HEK293T (cell line): ENCODE measurements at regions not wholly inside any gene's neighbourhood (a gene's known extent, or its start where the extent isn't known, plus 50 kb on each side); places are given as distances from the start of the nearest gene placed in this dataset.

ENCODE experiments used
- CTCF ChIA-PET: fragments of 350-600 bp; formaldehyde crosslinking; extraction: SDS; loops from one replicate; lab custom pipeline; 2021; ENCODE audit warnings: antibody characterized with exemption, inconsistent platforms; lab: Yijun Ruan, JAX
- POLR2A ChIA-PET: fragments of 350-600 bp; formaldehyde crosslinking; extraction: SDS; loops from one replicate; lab custom pipeline; 2020; ENCODE audit warnings: antibody characterized with exemption, inconsistent platforms; lab: Yijun Ruan, JAX
- DNase-seq: peaks from one replicate; pipeline ENCODE4 v3.0.0; 2012; ENCODE audit warnings: mixed read lengths; ENCODE audit errors: extremely low spot score
- ARNT ChIP-seq: fragments of 450-650 bp; IDR thresholded peaks from 2 replicates; pipeline ENCODE4 v1.6.1; 2017; ENCODE audit warnings: mild to moderate bottlenecking
- BHLHE40 ChIP-seq: fragments of 450-650 bp; IDR thresholded peaks from 2 replicates; pipeline ENCODE4 v1.6.1; 2016; ENCODE audit warnings: mild to moderate bottlenecking, moderate library complexity, borderline replicate concordance
- CTBP1 ChIP-seq: fragments of 450-650 bp; IDR thresholded peaks from 2 replicates; pipeline ENCODE4 v1.6.1; 2016; ENCODE audit warnings: borderline replicate concordance
- ELF4 ChIP-seq: fragments of 450-650 bp; IDR thresholded peaks from 2 replicates; pipeline ENCODE4 v1.6.1; 2017; ENCODE audit warnings: antibody characterized with exemption
- FOXA1 ChIP-seq: fragments of 450-650 bp; IDR thresholded peaks from 2 replicates; pipeline ENCODE4 v1.6.1; 2016; ENCODE audit warnings: mild to moderate bottlenecking
- FOXK2 ChIP-seq: fragments of 450-650 bp; IDR thresholded peaks from 2 replicates; pipeline ENCODE4 v1.6.1; 2016; ENCODE audit warnings: mild to moderate bottlenecking
- FOXM1 ChIP-seq: fragments of 450-650 bp; IDR thresholded peaks from 2 replicates; pipeline ENCODE4 v1.6.1; 2017; ENCODE audit warnings: mild to moderate bottlenecking, borderline replicate concordance
- HDGF ChIP-seq: fragments of 450-650 bp; IDR thresholded peaks from 2 replicates; pipeline ENCODE4 v1.6.1; 2017; ENCODE audit warnings: antibody characterized with exemption, borderline replicate concordance
- L3MBTL2 ChIP-seq: fragments of 450-650 bp; conservative IDR thresholded peaks from 2 replicates; pipeline ENCODE4 v1.6.1; 2016; ENCODE audit warnings: mild to moderate bottlenecking
- LEF1 ChIP-seq: fragments of 450-650 bp; IDR thresholded peaks from 2 replicates; pipeline ENCODE4 v1.6.1; 2017; ENCODE audit warnings: mild to moderate bottlenecking, borderline replicate concordance
- NFRKB ChIP-seq: fragments of 450-650 bp; IDR thresholded peaks from 2 replicates; pipeline ENCODE4 v1.6.1; 2016; ENCODE audit warnings: mild to moderate bottlenecking, moderate library complexity
- SP1 ChIP-seq: fragments of 450-650 bp; IDR thresholded peaks from 2 replicates; pipeline ENCODE4 v1.6.1; 2017
- SUZ12 ChIP-seq: fragments of 450-650 bp; IDR thresholded peaks from 2 replicates; pipeline ENCODE4 v1.6.1; 2016; ENCODE audit warnings: mild to moderate bottlenecking
- TARDBP ChIP-seq: fragments of 450-650 bp; IDR thresholded peaks from 2 replicates; pipeline ENCODE4 v1.6.1; 2016
- ZNF384 ChIP-seq: fragments of 450-650 bp; IDR thresholded peaks from 2 replicates; pipeline ENCODE4 v1.6.1; 2016
- TF ChIP-seq, protein P1 (sequence below): fragments of 450-650 bp; IDR thresholded peaks from 2 replicates; pipeline ENCODE4 v1.6.1; 2016

DNA sequence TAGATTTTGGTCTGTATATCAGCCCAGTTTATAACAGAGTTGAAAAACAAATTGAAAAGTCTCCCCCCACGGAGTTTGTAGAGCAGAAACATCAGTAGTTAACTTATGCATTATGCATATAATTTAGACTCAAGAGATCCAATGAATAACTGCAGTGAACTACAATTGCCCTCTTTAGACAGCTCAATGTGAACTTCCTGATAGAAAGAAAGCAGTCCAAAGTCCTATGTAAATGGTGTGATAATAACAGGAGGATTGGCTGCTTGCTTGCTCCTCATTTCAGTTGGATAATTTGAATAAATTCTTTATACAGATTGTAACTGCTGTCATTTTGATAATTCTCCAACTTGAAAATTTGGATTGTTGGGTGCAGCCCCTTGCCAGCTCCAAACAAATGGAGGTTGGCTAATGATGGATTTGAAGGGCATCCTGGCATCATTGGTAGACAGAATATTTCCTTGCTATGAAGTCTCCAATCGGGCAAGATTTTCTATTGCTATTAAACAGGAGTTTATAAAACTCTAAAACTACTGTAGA, 297.1 kb downstream of the ASXL3 start:
- POLR2A ChIA-PET: no interaction called here
- no peak for TF ChIP-seq SUZ12
- no peak for TF ChIP-seq L3MBTL2
- no peak for TF ChIP-seq ARNT
- TF ChIP-seq FOXM1: no peak
- no peak for TF ChIP-seq ZNF384
- no peak for TF ChIP-seq CTBP1
- CTCF ChIA-PET: no interaction called here

DNA sequence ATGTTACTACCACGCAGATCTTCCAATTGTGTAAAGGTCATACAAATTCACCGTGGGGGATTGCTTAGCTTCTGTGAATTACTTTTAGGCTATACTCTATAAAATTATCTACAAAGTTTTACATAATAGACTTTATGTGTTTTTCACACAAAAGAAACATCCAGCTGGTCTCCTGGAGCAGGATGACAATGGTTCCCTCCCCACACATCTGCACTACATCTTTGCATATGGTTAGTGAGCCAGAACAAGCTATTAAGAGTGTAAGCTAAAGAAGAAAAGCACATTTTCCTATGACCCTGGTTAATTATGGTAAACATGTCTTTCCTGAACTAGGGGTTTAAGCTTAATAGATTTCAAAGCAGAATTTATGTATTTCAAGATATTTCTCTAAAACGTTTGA, 295.1 kb downstream of the ASXL3 start:
- ChIA-PET POLR2A (no interaction called here), CTCF (no interaction called here)
- TF ChIP-seq CTBP1 (no peak), ELF4 (no peak), FOXM1 (no peak)
- DNase-seq: no peak

More for the DNA sequence above, 297.1 kb downstream of the ASXL3 start:
- DNase-seq: no peak

DNA sequence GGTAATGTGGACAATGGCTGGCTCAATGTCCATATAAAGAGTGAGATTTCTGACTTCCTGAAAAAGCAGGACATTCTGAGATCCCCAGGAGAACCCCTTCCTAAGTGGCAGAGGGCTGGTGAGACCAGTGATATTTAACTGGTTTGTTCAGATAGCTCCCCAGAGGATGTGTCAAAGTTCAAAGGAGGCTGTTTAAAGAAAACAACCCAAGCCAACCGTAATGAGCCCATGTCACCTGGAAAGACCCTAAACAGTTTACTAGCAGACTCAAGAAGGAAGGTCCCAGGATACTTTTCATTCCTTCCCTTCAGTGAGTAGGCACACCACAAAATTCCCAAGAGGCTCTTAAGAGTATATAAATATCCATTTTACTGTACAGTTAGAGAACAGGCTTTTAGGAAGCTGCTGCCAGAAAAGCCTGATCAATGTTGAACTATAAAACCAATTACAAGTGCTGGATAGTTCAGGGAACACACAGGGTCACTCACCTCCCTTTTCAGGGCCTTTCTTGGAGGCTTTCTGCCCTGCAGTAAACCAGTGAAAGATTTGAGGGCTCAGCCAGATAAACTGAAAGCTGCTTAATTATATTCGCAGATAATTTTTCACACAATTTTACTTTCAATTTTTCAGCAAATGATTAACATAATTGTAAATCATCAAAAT, 293.5 kb downstream of the ASXL3 start:
- DNase-seq: peak; percentile 10
- ChIA-PET CTCF (no interaction called here), POLR2A (no interaction called here)
- no peak for TF ChIP-seq SP1
- TF ChIP-seq BHLHE40: no peak
- TF ChIP-seq, protein P1, sequence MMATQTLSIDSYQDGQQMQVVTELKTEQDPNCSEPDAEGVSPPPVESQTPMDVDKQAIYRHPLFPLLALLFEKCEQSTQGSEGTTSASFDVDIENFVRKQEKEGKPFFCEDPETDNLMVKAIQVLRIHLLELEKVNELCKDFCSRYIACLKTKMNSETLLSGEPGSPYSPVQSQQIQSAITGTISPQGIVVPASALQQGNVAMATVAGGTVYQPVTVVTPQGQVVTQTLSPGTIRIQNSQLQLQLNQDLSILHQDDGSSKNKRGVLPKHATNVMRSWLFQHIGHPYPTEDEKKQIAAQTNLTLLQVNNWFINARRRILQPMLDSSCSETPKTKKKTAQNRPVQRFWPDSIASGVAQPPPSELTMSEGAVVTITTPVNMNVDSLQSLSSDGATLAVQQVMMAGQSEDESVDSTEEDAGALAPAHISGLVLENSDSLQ: no peak
- no peak for TF ChIP-seq SUZ12
- no peak for TF ChIP-seq LEF1
- no peak for TF ChIP-seq FOXA1
- TF ChIP-seq ELF4: no peak
- TF ChIP-seq CTBP1: no peak
- no peak for TF ChIP-seq TARDBP
- no peak for TF ChIP-seq ZNF384
- TF ChIP-seq FOXM1: no peak
- TF ChIP-seq NFRKB: no peak

DNA sequence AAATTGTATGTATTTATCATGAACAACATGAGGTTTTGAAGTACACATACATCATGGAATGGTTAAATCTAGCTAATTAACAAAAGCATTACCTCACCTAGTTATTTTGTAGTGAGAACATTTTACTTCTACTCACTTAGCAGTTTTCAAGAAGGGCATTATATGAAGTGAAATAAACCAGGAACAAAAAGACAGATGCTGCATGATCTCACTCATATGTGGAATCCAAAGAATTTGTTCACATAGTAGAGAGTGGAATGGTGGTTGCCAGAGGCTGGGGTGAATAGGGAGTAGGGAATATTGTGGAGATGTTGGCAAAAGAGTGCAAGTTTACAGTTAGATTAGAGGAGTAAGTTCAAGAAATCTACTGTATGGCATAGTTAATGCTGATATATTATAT, 292.0 kb downstream of the ASXL3 start:
- POLR2A ChIA-PET: no interaction called here
- CTCF ChIA-PET: no interaction called here
- TF ChIP-seq ARNT: no peak
- TF ChIP-seq LEF1: no peak
- no peak for TF ChIP-seq CTBP1
- DNase-seq: no peak

DNA sequence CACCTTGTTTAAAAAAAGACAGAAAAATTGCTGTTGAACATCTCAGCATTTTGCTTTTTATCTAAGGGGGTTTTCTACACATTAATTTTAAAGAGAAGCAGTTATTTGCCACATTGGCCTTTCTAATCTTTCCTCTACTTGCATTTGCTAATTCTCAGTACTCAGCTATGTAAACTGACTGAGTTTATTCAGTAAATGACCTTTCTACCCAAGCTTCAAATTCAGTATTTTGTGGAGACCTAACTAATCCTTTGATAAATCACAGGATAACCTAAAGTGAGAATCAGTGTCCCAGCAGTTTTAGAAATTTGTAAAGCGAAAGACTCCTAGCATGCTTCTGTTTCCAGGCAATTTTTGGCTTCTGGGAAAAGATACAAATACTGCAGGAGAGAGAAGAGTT, 288.4 kb downstream of the ASXL3 start:
- DNase-seq: no peak
- ChIA-PET POLR2A (no interaction called here), CTCF (no interaction called here)

DNA sequence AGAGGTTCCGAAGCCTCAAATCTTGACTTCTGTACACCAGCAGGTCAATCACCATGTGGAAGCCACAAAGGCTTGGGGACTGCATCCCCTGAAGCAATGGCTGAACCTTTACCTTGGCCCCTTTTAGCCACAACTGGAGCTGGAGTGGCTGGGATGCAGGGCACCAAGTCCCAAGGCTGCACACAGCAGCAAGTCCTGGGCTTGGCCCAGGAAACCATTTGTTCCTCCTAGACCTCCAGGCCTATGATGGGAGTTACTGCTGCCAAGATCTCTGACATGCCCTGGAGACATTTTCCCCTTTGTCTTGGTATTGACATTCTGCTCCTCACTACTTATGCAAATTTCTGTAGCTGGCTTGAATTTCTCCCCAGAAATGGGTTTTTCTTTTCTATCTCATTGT, 285.9 kb downstream of the ASXL3 start:
- no peak for DNase-seq
- ChIA-PET CTCF (no interaction called here), POLR2A (no interaction called here)
- TF ChIP-seq TARDBP (no peak), ARNT (no peak), NFRKB (no peak), SUZ12 (no peak), CTBP1 (no peak)

More for the DNA sequence above, 288.4 kb downstream of the ASXL3 start:
- TF ChIP-seq ARNT (no peak), SP1 (no peak), FOXM1 (no peak), FOXK2 (no peak), L3MBTL2 (no peak), FOXA1 (no peak), HDGF (no peak), BHLHE40 (no peak), ZNF384 (no peak)

DNA sequence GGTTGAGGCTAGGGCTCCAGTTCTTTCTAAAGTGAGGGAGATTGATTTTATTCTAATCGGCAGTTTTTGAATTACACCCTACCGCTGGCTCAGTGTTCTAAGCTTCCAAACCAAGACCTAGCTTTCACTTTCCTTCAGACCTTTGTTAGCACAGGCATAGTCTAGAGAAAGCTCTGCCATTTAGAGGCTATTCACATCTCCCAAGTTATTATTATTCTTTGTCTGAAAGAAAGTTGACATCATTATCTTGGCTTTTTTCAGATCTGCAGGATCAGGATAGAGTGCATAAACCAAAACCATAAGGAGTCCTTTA, 276.8 kb downstream of the ASXL3 start:
- ChIA-PET CTCF (interaction anchor here (1.1 kb wide), 1 partner anchor 15 kb away, joined by 4 read pairs; no protein-coding TSS in a partner anchor), POLR2A (no interaction called here)

More for the DNA sequence above, 276.8 kb downstream of the ASXL3 start:
- DNase-seq: no peak
- no peak for TF ChIP-seq SP1
- TF ChIP-seq FOXM1: no peak
- TF ChIP-seq ARNT: no peak
- TF ChIP-seq BHLHE40: no peak
- TF ChIP-seq NFRKB: no peak
- TF ChIP-seq L3MBTL2: no peak
- no peak for TF ChIP-seq FOXA1
- TF ChIP-seq, protein P1: no peak
- no peak for TF ChIP-seq SUZ12
- TF ChIP-seq ELF4: no peak
- no peak for TF ChIP-seq HDGF
- no peak for TF ChIP-seq FOXK2
- TF ChIP-seq CTBP1: no peak
- TF ChIP-seq LEF1: no peak
- no peak for TF ChIP-seq ZNF384
- TF ChIP-seq TARDBP: no peak
